ENCODE measurements at regions not wholly inside any gene's neighbourhood (a gene's known extent, or its start where the extent isn't known, plus 50 kb on each side); places are given as distances from the start of the nearest gene placed in this dataset.

DNA sequence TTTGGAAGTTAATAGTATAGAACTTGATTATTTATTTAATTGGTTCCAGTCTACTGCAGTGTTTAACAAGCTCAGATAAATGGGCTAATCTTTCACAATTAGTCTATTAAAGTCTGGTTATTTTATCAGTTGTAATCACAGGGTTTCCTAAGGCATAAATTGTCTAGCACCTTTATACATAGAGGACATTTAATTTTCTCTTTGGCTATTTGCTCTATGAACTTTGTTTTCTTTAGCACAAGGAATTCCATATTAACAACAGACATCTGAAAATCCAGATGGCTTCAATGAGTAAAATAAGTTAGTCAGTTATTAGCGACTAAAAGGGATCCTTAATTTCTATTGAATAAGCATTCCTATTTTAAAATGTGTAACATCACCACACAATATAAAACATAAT lies 1350.8 kb upstream of the SLC10A2 start:
- Histone ChIP-seq H3K4me1 (ENCODE audit: insufficient read depth, low read length) (no peaks in the 10 kb centered on the region), H4K20me1 (ENCODE audit: insufficient read depth, low read length) (no peaks in the 10 kb centered on the region), H3K79me2 (ENCODE audit: insufficient read depth, low read length) (no peaks in the 10 kb centered on the region), H3K9me3 (ENCODE audit: low read depth, low read length) (no peaks in the 10 kb centered on the region), H3K4me2 (ENCODE audit: insufficient read depth, low read length) (no peak overlapping the region), H3K4me3 (ENCODE audit: insufficient read depth, low read length) (no peak overlapping the region), H3K27me3 (ENCODE audit: insufficient read depth, low read length) (no peaks in the 10 kb centered on the region), H3K27ac (ENCODE audit: low read depth, low read length) (no peak overlapping the region), H2AFZ (ENCODE audit: low read length) (no peak overlapping the region), H3K36me3 (ENCODE audit: insufficient read depth, low read length) (no peaks in the 10 kb centered on the region)
- TF ChIP-seq, protein P1, sequence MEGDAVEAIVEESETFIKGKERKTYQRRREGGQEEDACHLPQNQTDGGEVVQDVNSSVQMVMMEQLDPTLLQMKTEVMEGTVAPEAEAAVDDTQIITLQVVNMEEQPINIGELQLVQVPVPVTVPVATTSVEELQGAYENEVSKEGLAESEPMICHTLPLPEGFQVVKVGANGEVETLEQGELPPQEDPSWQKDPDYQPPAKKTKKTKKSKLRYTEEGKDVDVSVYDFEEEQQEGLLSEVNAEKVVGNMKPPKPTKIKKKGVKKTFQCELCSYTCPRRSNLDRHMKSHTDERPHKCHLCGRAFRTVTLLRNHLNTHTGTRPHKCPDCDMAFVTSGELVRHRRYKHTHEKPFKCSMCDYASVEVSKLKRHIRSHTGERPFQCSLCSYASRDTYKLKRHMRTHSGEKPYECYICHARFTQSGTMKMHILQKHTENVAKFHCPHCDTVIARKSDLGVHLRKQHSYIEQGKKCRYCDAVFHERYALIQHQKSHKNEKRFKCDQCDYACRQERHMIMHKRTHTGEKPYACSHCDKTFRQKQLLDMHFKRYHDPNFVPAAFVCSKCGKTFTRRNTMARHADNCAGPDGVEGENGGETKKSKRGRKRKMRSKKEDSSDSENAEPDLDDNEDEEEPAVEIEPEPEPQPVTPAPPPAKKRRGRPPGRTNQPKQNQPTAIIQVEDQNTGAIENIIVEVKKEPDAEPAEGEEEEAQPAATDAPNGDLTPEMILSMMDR (IDR thresholded peaks at IDR 0.05; ENCODE audit: extremely low read depth, low read depth, low read length) = no peak
- DNase-seq (ENCODE audit: insufficient read length, low spot score, missing footprints) = no peak

DNA sequence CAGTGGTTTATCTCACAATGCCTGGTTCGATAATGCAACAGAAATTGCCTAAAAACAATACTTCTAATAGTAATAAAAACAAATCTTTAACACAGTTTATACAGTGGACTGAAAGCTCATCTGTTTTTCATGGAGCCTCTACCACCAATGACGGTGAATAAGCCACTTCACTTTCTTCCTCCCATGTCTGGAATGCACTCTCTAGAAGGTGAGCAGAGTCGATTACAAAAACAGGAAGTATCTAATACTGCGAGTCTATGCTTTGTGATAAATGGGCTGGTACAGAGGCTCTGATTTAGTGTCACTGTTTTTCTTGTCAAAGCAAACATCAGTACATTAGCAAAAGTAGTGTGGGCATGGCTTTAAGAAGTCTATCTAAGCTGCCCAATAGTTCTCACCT lies 1348.6 kb upstream of the SLC10A2 start:
- H3K36me3 ChIP-seq (ENCODE audit: insufficient read depth, low read length) = no peaks in the 10 kb centered on the region
- no peaks in the 10 kb centered on the region for H4K20me1 ChIP-seq (ENCODE audit: insufficient read depth, low read length)
- no peaks in the 10 kb centered on the region for H3K27me3 ChIP-seq (ENCODE audit: insufficient read depth, low read length)
- no peak overlapping the region for H3K4me2 ChIP-seq (ENCODE audit: insufficient read depth, low read length)
- no peaks in the 10 kb centered on the region for H3K79me2 ChIP-seq (ENCODE audit: insufficient read depth, low read length)
- no peak overlapping the region for H3K27ac ChIP-seq (ENCODE audit: low read depth, low read length)
- no peak overlapping the region for H2AFZ ChIP-seq (ENCODE audit: low read length)
- H3K4me1 ChIP-seq (ENCODE audit: insufficient read depth, low read length) = no peaks in the 10 kb centered on the region
- no peaks in the 10 kb centered on the region for H3K9me3 ChIP-seq (ENCODE audit: low read depth, low read length)
- TF ChIP-seq, protein P1 (IDR thresholded peaks at IDR 0.05; ENCODE audit: extremely low read depth, low read depth, low read length) = no peak
- DNase-seq (ENCODE audit: insufficient read length, low spot score, missing footprints) = no peak
- H3K4me3 ChIP-seq (ENCODE audit: insufficient read depth, low read length) = no peak overlapping the region

- Histone ChIP-seq H3K27me3 (ENCODE audit: insufficient read depth, low read length) (no peaks in the 10 kb centered on the region), H3K4me3 (ENCODE audit: insufficient read depth, low read length) (no peak overlapping the region), H3K4me2 (ENCODE audit: insufficient read depth, low read length) (no peak overlapping the region), H3K4me1 (ENCODE audit: insufficient read depth, low read length) (no peaks in the 10 kb centered on the region), H2AFZ (ENCODE audit: low read length) (no peak overlapping the region), H3K79me2 (ENCODE audit: insufficient read depth, low read length) (no peaks in the 10 kb centered on the region), H3K27ac (ENCODE audit: low read depth, low read length) (no peak overlapping the region), H3K9me3 (ENCODE audit: low read depth, low read length) (no peaks in the 10 kb centered on the region), H3K36me3 (ENCODE audit: insufficient read depth, low read length) (no peaks in the 10 kb centered on the region), H4K20me1 (ENCODE audit: insufficient read depth, low read length) (no peaks in the 10 kb centered on the region)
- DNase-seq (ENCODE audit: insufficient read length, low spot score, missing footprints) = no peak
- TF ChIP-seq, protein P1 (IDR thresholded peaks at IDR 0.05; ENCODE audit: extremely low read depth, low read depth, low read length) = no peak
Measured at GRCh38 chr13:104414181-104414580, 1348.0 kb upstream of the SLC10A2 start.

DNA sequence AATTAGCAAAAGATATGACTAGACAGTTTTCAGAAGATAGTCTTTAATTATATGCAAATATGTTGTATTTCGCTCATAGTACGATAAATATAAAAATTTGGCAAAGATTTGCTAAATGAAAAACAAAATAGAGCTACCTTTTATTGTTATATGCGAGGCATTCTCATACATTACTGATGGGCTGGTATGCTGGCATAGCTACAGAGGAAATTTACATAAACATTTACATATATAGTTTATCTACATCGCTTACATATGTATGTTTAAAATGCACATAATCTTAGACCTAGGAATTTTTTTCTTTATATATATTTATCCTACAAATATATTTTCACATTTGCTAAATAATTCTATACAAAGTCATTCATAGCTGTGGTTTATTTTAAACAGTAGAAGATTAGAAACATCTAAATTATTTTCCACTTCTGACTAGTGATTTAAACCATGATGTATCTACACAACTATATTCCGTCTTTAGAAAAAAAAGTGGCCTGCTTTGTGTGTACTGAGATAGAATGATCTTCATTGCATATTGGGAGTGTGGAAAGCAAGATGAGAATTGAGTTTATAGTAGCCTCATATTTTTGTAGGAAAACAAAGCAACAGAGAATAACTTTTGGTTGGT lies 1345.0 kb upstream of the SLC10A2 start:
- Histone ChIP-seq H3K4me3 (ENCODE audit: insufficient read depth, low read length) (no peak overlapping the region), H3K4me1 (ENCODE audit: insufficient read depth, low read length) (no peaks in the 10 kb centered on the region), H2AFZ (ENCODE audit: low read length) (no peak overlapping the region), H3K36me3 (ENCODE audit: insufficient read depth, low read length) (no peaks in the 10 kb centered on the region), H3K27ac (ENCODE audit: low read depth, low read length) (no peak overlapping the region), H3K27me3 (ENCODE audit: insufficient read depth, low read length) (no peaks in the 10 kb centered on the region), H4K20me1 (ENCODE audit: insufficient read depth, low read length) (no peaks in the 10 kb centered on the region), H3K9me3 (ENCODE audit: low read depth, low read length) (no peaks in the 10 kb centered on the region), H3K4me2 (ENCODE audit: insufficient read depth, low read length) (no peak overlapping the region), H3K79me2 (ENCODE audit: insufficient read depth, low read length) (no peaks in the 10 kb centered on the region)
- DNase-seq (ENCODE audit: insufficient read length, low spot score, missing footprints) = no peak
- TF ChIP-seq, protein P1 (IDR thresholded peaks at IDR 0.05; ENCODE audit: extremely low read depth, low read depth, low read length) = no peak

Measured in osteoblast (primary cell).